ENCODE measurements at regions not wholly inside any gene's neighbourhood (a gene's known extent, or its start where the extent isn't known, plus 50 kb on each side); places are given as distances from the start of the nearest gene placed in this dataset.

- peak; percentile 46 for DNase-seq (ENCODE audit: low read depth, low spot score)
- H3K4me3 ChIP-seq (ENCODE audit: low read depth, low read length), result no peak overlapping the region
- CTCF ChIA-PET, result interaction anchor here (0.6 kb wide), 1 partner anchor 858 kb away, joined by 3 read pairs; no protein-coding TSS in a partner anchor
- POLR2A ChIA-PET, result no interaction called here
- TF ChIP-seq, protein P1, sequence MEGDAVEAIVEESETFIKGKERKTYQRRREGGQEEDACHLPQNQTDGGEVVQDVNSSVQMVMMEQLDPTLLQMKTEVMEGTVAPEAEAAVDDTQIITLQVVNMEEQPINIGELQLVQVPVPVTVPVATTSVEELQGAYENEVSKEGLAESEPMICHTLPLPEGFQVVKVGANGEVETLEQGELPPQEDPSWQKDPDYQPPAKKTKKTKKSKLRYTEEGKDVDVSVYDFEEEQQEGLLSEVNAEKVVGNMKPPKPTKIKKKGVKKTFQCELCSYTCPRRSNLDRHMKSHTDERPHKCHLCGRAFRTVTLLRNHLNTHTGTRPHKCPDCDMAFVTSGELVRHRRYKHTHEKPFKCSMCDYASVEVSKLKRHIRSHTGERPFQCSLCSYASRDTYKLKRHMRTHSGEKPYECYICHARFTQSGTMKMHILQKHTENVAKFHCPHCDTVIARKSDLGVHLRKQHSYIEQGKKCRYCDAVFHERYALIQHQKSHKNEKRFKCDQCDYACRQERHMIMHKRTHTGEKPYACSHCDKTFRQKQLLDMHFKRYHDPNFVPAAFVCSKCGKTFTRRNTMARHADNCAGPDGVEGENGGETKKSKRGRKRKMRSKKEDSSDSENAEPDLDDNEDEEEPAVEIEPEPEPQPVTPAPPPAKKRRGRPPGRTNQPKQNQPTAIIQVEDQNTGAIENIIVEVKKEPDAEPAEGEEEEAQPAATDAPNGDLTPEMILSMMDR (IDR thresholded peaks at IDR 0.05; ENCODE audit: insufficient read depth, low read length, missing control alignments), result no peak
Measured at GRCh38 chr13:40406405-40407120, 259.9 kb downstream of the FOXO1 start.

GRCh38 chr13:40407567-40407966, 258.9 kb downstream of the FOXO1 start:
- no peak for DNase-seq (ENCODE audit: low read depth, low spot score)
- CTCF ChIA-PET, result interaction anchor here (0.6 to 0.8 kb wide), 2 partner anchors 13 to 857 kb away, joined by 3 to 4 read pairs; no protein-coding TSS in a partner anchor
- POLR2A ChIA-PET, result no interaction called here
- no peak overlapping the region for H3K4me3 ChIP-seq (ENCODE audit: low read depth, low read length)
- TF ChIP-seq, protein P1 (IDR thresholded peaks at IDR 0.05; ENCODE audit: insufficient read depth, low read length, missing control alignments), result no peak

DNA sequence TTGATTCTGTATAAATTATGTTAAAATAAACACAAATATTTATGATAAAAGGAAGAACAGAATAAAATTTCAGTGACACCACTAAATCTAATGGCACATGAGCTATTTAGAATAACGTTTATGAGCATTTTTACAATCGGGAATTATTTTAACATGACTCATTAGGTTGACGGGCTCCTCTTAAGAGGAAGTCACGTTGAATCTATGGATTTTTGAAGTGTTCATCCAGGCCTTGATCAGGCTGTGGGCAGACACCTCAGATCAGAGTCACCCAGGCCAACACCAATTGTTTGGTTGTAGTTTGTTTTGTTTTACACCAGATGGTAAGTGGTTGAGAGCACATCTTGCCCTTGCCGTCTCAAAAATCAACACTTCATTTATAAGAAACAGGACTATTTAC, 257.8 kb downstream of the FOXO1 start:
- no peak for DNase-seq (ENCODE audit: low read depth, low spot score)
- TF ChIP-seq, protein P1 (IDR thresholded peaks at IDR 0.05; ENCODE audit: insufficient read depth, low read length, missing control alignments), result no peak
- CTCF ChIA-PET, result interaction anchor here (0.6 kb wide), 1 partner anchor 339 kb away, joined by 3 read pairs; no protein-coding TSS in a partner anchor
- H3K4me3 ChIP-seq (ENCODE audit: low read depth, low read length), result no peak overlapping the region
- POLR2A ChIA-PET, result no interaction called here

DNA sequence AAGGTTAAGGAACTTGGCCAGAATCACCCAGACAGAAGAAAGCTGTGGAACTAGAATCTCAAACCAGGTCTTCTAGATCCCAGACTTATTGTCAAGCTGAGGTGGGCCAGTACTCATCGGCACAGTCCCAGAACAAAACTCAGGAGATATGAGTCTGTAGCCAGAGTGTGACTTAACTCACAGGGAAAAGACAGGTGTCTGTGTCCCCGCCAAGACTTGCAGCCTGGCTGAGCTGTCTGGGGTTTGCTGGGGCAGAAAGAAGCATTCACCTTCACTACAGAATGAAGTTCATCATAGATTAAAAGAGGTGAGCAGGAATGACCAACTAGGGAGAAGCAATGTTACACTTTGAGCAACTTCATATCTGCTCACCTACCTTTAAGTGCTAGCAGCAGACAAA, 257.2 kb downstream of the FOXO1 start:
- DNase-seq (ENCODE audit: low read depth, low spot score), result no peak
- TF ChIP-seq, protein P1 (IDR thresholded peaks at IDR 0.05; ENCODE audit: insufficient read depth, low read length, missing control alignments), result no peak
- ChIA-PET CTCF (no interaction called here), POLR2A (no interaction called here)
- H3K4me3 ChIP-seq (ENCODE audit: low read depth, low read length), result no peak overlapping the region

GRCh38 chr13:40410315-40410714, 256.1 kb downstream of the FOXO1 start:
- H3K4me3 ChIP-seq (ENCODE audit: low read depth, low read length), result no peak overlapping the region
- TF ChIP-seq, protein P1 (IDR thresholded peaks at IDR 0.05; ENCODE audit: insufficient read depth, low read length, missing control alignments), result no peak
- ChIA-PET CTCF (no interaction called here), POLR2A (interaction anchor here (0.7 kb wide), 1 partner anchor 8 kb away, joined by 3 read pairs; no protein-coding TSS in a partner anchor)
- DNase-seq (ENCODE audit: low read depth, low spot score), result no peak

DNA sequence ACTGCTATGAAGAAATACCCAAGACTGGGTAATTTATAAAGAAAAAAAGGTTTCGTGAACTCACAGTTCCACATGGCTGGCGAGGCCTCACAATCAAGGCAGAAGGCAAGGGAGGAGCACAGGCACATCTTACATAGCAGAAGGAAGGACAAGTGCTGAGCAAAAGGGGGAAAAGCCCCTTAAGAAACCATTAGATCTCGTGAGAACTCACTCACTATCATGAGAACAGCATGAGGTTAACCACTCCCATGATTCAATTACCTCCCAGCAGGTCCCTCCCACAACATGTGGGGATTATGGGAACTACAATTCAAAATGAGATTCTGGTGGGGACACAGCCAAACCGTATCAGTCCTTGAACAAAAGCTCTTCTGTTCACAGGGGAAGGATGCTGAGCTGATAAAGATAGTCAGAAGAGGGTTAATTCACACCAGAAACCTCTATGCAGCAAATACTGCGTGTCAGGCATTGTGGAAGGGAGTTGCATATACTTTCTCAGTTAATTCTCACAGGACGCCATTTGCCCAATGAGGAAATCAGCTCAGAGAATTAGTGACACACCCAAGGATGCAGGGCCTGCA, 246.2 kb downstream of the FOXO1 start:
- ChIA-PET POLR2A (no interaction called here), CTCF (interaction anchor here (0.9 to 1.2 kb wide), 2 partner anchors 11 to 12 kb away, joined by 4 to 6 read pairs; no protein-coding TSS in a partner anchor)
- H3K4me3 ChIP-seq (ENCODE audit: low read depth, low read length), result no peak overlapping the region
- no peak for DNase-seq (ENCODE audit: low read depth, low spot score)
- TF ChIP-seq, protein P1 (IDR thresholded peaks at IDR 0.05; ENCODE audit: insufficient read depth, low read length, missing control alignments), result no peak
